ENCODE measurements at regions not wholly inside any gene's neighbourhood (a gene's known extent, or its start where the extent isn't known, plus 50 kb on each side); places are given as distances from the start of the nearest gene placed in this dataset.

GRCh38 chr9:107593224-107593870 is 103.8 kb upstream of the KLF4 start:
- DNase-seq (ENCODE audit: low read depth, low spot score) = no peak
- POLR2A ChIA-PET = no interaction called here
- H3K4me3 ChIP-seq (ENCODE audit: low read depth, low read length) = no peak overlapping the region
- TF ChIP-seq CTCF (IDR thresholded peaks at IDR 0.05; ENCODE audit: insufficient read depth, low read length, missing control alignments) = no peak
- CTCF ChIA-PET = no interaction called here

GRCh38 chr9:107592424-107592823 is 102.9 kb upstream of the KLF4 start:
- H3K4me3 ChIP-seq (ENCODE audit: low read depth, low read length) = no peak overlapping the region
- DNase-seq (ENCODE audit: low read depth, low spot score) = no peak
- ChIA-PET CTCF (no interaction called here), POLR2A (no interaction called here)
- TF ChIP-seq CTCF (IDR thresholded peaks at IDR 0.05; ENCODE audit: insufficient read depth, low read length, missing control alignments) = no peak

GRCh38 chr9:107591781-107592180 is 102.2 kb upstream of the KLF4 start:
- no peak for DNase-seq (ENCODE audit: low read depth, low spot score)
- H3K4me3 ChIP-seq (ENCODE audit: low read depth, low read length) = no peak overlapping the region
- CTCF ChIA-PET = no interaction called here
- no peak for TF ChIP-seq CTCF (IDR thresholded peaks at IDR 0.05; ENCODE audit: insufficient read depth, low read length, missing control alignments)
- POLR2A ChIA-PET = no interaction called here

- POLR2A ChIA-PET = no interaction called here
- H3K4me3 ChIP-seq (ENCODE audit: low read depth, low read length) = no peak overlapping the region
- TF ChIP-seq CTCF (IDR thresholded peaks at IDR 0.05; ENCODE audit: insufficient read depth, low read length, missing control alignments) = no peak
- CTCF ChIA-PET = no interaction called here
- no peak for DNase-seq (ENCODE audit: low read depth, low spot score)
These were observed 98.8 kb upstream of the KLF4 start for GRCh38 chr9:107588393-107588792.

GRCh38 chr9:107587191-107587963 is 97.8 kb upstream of the KLF4 start:
- CTCF ChIA-PET = no interaction called here
- no peak for DNase-seq (ENCODE audit: low read depth, low spot score)
- POLR2A ChIA-PET = no interaction called here
- no peak overlapping the region for H3K4me3 ChIP-seq (ENCODE audit: low read depth, low read length)
- TF ChIP-seq CTCF (IDR thresholded peaks at IDR 0.05; ENCODE audit: insufficient read depth, low read length, missing control alignments) = no peak

- ChIA-PET CTCF (no interaction called here), POLR2A (no interaction called here)
- no peak for TF ChIP-seq CTCF (IDR thresholded peaks at IDR 0.05; ENCODE audit: insufficient read depth, low read length, missing control alignments)
- H3K4me3 ChIP-seq (ENCODE audit: low read depth, low read length) = no peak overlapping the region
- DNase-seq (ENCODE audit: low read depth, low spot score) = no peak
These were observed 96.9 kb upstream of the KLF4 start for GRCh38 chr9:107586493-107586892.
